B cell (primary cell): ENCODE measurements at regions not wholly inside any gene's neighbourhood (a gene's known extent, or its start where the extent isn't known, plus 50 kb on each side); places are given as distances from the start of the nearest gene placed in this dataset.

Source experiments
- EZH2 ChIP-seq: IDR thresholded peaks from 2 replicates; pipeline ENCODE4 v1.6.1; 2012; ENCODE audit warnings: borderline replicate concordance, low read depth, mild to moderate bottlenecking, moderate library complexity, low read length; ENCODE audit not compliant: insufficient read depth, poor library complexity, severe bottlenecking
- TF ChIP-seq, protein P1 (sequence below): fragments of 200-600 bp; IDR thresholded peaks from one replicate; pipeline ENCODE4 v1.8.0; 2022; ENCODE audit warnings: antibody characterized with exemption, mild to moderate bottlenecking

DNA sequence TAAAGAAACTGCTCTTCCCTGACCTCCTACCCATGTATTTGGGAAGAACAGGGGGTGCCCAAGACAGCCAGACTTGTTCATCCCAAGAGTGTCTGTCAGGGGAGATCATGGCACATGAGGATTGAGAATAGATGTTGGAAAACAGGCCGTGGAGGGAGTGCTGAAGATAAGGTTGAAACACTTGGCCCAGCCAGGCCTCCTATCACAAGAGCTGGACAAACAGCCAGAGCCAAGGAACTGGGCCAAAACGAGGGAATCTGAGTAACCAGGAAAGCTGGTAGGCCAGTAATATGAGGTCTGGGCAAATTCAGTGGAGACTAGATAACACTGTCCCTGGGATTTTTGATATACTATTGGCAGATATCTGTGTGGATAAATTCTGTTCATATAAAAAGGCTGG, 161.7 kb downstream of the TMX1 start:
- TF ChIP-seq, protein P1, sequence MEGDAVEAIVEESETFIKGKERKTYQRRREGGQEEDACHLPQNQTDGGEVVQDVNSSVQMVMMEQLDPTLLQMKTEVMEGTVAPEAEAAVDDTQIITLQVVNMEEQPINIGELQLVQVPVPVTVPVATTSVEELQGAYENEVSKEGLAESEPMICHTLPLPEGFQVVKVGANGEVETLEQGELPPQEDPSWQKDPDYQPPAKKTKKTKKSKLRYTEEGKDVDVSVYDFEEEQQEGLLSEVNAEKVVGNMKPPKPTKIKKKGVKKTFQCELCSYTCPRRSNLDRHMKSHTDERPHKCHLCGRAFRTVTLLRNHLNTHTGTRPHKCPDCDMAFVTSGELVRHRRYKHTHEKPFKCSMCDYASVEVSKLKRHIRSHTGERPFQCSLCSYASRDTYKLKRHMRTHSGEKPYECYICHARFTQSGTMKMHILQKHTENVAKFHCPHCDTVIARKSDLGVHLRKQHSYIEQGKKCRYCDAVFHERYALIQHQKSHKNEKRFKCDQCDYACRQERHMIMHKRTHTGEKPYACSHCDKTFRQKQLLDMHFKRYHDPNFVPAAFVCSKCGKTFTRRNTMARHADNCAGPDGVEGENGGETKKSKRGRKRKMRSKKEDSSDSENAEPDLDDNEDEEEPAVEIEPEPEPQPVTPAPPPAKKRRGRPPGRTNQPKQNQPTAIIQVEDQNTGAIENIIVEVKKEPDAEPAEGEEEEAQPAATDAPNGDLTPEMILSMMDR, result no peak
- TF ChIP-seq EZH2, result no peak
